NB4 (cell line): ENCODE measurements at regions not wholly inside any gene's neighbourhood (a gene's known extent, or its start where the extent isn't known, plus 50 kb on each side); places are given as distances from the start of the nearest gene placed in this dataset.
"Not testable (repeated sequence)": the region's sequence is repeated elsewhere in the genome, so short reads cannot be mapped to it uniquely, and the experiment has no call there.

ENCODE experiments used
- DNase-seq: peaks from one replicate; pipeline ENCODE4 v3.0.0; 2010; ENCODE audit warnings: low read depth
- H3K4me3 ChIP-seq: one replicate; pipeline ENCODE4 v1.5.1; 2011; ENCODE audit warnings: mild to moderate bottlenecking, low read depth, low read length, moderate library complexity
- CTCF ChIP-seq: IDR thresholded peaks from one replicate; pipeline ENCODE4 v1.5.1; 2012; ENCODE audit warnings: low read depth, low read length
- MYC ChIP-seq: IDR thresholded peaks from 2 replicates; pipeline ENCODE4 v1.6.1; 2011; ENCODE audit warnings: low read depth, low read length
- POLR2A ChIP-seq: IDR thresholded peaks from 2 replicates; pipeline ENCODE4 v1.6.1; 2011; ENCODE audit warnings: mild to moderate bottlenecking; ENCODE audit not compliant: insufficient read length; ENCODE audit errors: extremely low read depth
- TF ChIP-seq, protein P1 (sequence below): IDR thresholded peaks from 2 replicates; pipeline ENCODE4 v1.6.1; 2011; ENCODE audit warnings: low read depth, low read length

GRCh38 chr1:58227604-58228003, 318.9 kb downstream of the OMA1 start:
- no peak for TF ChIP-seq MYC
- no peak for TF ChIP-seq CTCF
- TF ChIP-seq, protein P1, sequence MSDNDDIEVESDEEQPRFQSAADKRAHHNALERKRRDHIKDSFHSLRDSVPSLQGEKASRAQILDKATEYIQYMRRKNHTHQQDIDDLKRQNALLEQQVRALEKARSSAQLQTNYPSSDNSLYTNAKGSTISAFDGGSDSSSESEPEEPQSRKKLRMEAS: no peak
- TF ChIP-seq POLR2A: no peak
- H3K4me3 ChIP-seq: no peak overlapping the region
- no peak for DNase-seq

- DNase-seq: no peak
- H3K4me3 ChIP-seq: no peak overlapping the region
- TF ChIP-seq, protein P1: no peak
- TF ChIP-seq MYC (no peak), POLR2A (no peak), CTCF (no peak)
These were observed 323.0 kb downstream of the OMA1 start for GRCh38 chr1:58223522-58223921.

DNA sequence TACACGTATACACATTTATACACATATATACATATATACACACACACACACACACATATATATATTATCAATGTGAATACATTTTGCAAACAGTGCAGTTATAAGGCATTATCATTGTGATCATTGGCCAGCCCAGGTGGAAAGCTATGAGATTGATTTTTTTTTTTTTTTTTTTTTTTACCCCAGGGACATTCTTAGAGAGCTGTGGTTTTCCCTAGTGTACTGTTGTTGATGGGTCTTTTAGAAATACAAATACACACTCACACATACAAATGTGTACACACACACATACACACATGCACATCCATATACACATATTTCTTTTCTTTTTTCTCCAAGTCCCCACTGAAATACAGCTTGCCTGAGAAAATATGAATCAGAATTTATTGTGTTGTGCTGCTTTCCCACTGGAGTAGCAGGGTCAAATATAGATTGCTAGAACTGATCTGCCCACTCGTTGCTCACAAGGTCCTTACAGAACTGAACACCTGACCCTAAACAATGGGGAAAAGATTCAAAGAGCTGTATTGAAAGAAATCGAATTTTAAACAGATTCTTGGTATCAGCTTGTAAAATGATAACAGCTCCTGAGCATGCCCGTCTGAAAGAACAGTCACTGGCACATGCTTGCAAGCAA, 325.6 kb downstream of the OMA1 start:
- TF ChIP-seq MYC (no peak), CTCF (no peak), POLR2A (no peak)
- TF ChIP-seq, protein P1: no peak
- no peak overlapping the region for H3K4me3 ChIP-seq
- DNase-seq: no peak

DNA sequence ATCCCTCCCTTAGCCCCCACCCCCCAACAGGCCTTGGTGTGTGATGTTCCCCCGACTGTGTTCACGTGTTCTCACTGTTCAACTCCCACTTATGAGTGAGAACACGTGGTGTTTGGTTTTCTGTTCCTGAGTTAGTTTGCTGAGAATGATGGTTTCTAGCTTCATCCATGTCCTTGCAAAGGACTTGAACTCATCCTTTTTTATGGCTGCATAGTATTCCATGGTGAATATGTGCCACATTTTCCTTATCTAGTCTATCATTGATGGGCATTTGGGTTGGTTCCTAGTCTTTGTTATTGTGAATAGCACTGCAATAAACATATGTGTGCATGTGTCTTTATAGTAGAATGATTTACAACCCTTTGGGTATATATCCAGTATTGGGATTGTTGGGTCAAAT, 330.4 kb downstream of the OMA1 start:
- DNase-seq, H3K4me3 ChIP-seq: not testable (repeated sequence)

DNA sequence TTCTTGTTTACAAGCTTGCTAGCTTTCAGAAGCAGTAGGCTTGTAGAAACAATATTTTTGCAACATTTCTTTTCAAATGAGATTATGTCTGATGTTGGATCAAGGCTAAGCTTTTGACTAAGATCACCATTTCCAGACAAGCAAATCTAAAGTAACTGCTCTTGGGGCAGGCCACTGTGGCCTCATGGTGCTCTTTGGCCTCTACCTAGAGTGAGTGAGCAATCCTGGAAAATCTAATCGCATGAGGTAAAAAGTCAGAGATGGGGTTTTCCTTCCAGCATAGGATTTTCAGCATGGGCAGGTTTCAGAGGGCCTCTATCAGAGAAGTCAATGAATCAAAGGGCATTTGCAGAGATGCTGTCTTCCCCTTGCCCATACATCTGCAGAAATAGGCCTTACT, 331.9 kb downstream of the OMA1 start:
- no peak overlapping the region for H3K4me3 ChIP-seq
- TF ChIP-seq MYC (no peak), CTCF (no peak), POLR2A (no peak)
- TF ChIP-seq, protein P1: no peak
- DNase-seq: no peak

- DNase-seq: no peak
- no peak for TF ChIP-seq CTCF
- TF ChIP-seq POLR2A: no peak
- TF ChIP-seq, protein P1: no peak
- no peak for TF ChIP-seq MYC
- H3K4me3 ChIP-seq: no peak overlapping the region
These were observed 334.7 kb downstream of the OMA1 start for GRCh38 chr1:58211869-58212268.
